K562 (cell line): ENCODE measurements at regions not wholly inside any gene's neighbourhood (a gene's known extent, or its start where the extent isn't known, plus 50 kb on each side); places are given as distances from the start of the nearest gene placed in this dataset.

ENCODE experiments used
- ATAC-seq: fragments of 200-7000 bp; cut with Tn5 transposase; 3 replicates; pipeline ENCODE4 v1.9.1; 2020; ENCODE audit warnings: moderate library complexity
- BruUV-seq: library from RNA; stranded (reverse); fragments of 400-500 nt; replicated peaks from 2 replicates; lab custom pipeline; 2021; lab: Mats Ljungman, UMichigan
- CTCF ChIA-PET: fragments of 300-600 bp; formaldehyde crosslinking; extraction: SDS; loops from one replicate; lab custom pipeline; 2021; ENCODE audit warnings: low intra/inter-chr PET ratio; lab: Yijun Ruan, JAX
- POLR2A ChIA-PET: fragments of 300-600, 350-650 bp; sonication (Branson Sonifier 250); formaldehyde crosslinking; extraction: SDS; loops from one replicate; lab custom pipeline; 2021; ENCODE audit warnings: antibody characterized with exemption, inconsistent platforms; lab: Yijun Ruan, JAX
- DNase-seq, 4 experiments: peaks; one replicate each; pipeline versions ENCODE4 v3.0.0 to v3.0.0-alpha.2; 2011 to 2018; ENCODE audit warnings: low spot score in 3 of 4, mixed read lengths in 3 of 4; ENCODE audit errors: extremely low read depth in 1 of 4
- FAIRE-seq: peaks from 2 replicates; lab custom pipeline; 2011; peaks lifted over from hg19 to GRCh38; lab: Jason Lieb, UNC
- H2AFZ ChIP-seq: 2 replicates; pipeline ENCODE4 v1.6.0; 2011; ENCODE audit warnings: low read depth, low read length, control low read depth, inconsistent platforms
- H3K27ac ChIP-seq: fragments of 200-600 bp; 3 replicates; pipeline ENCODE4 v1.8.0; 2011; ENCODE audit warnings: low read depth, mild to moderate bottlenecking, control low read depth, inconsistent platforms, low read length, moderate library complexity, mixed read lengths; ENCODE audit errors: extremely low read depth
- H3K27me3 ChIP-seq, 2 experiments: fragments of 300-600 bp in 1 of 2; 2 replicates in 1 of 2; 3 replicates in 1 of 2; pipeline versions ENCODE4 v1.6.0 to v1.8.0; 2011; ENCODE audit warnings: inconsistent platforms in 2 of 2, low read length in 2 of 2, mild to moderate bottlenecking in 1 of 2, mixed read lengths in 1 of 2, moderate library complexity in 1 of 2; ENCODE audit not compliant: control insufficient read depth in 2 of 2, insufficient read depth in 2 of 2
- H3K36me3 ChIP-seq: fragments of 300-600 bp; 3 replicates; pipeline ENCODE4 v1.8.0; 2011; ENCODE audit warnings: mild to moderate bottlenecking, low read length, inconsistent platforms; ENCODE audit not compliant: control insufficient read depth, insufficient read depth
- H3K4me1 ChIP-seq, 2 experiments: fragments of 200-600 bp in 1 of 2; replicated peaks in 1 of 2; 2 replicates in 1 of 2; 3 replicates in 1 of 2; pipeline versions ENCODE4 v1.5.1 to v1.8.0; 2011; ENCODE audit warnings: inconsistent platforms in 2 of 2, low read length in 2 of 2, mild to moderate bottlenecking in 1 of 2, mixed read lengths in 1 of 2, moderate library complexity in 1 of 2; ENCODE audit not compliant: control insufficient read depth in 2 of 2, insufficient read depth in 2 of 2
- H3K4me2 ChIP-seq: 2 replicates; pipeline ENCODE4 v1.6.1; 2011; ENCODE audit warnings: low read length, control low read depth, inconsistent platforms, mixed read lengths; ENCODE audit not compliant: insufficient read depth
- H3K4me3 ChIP-seq: fragments of 200-600 bp; sonication (generic), shearing (Covaris generic); 2 replicates; pipeline ENCODE4 v1.5.1; 2016; ENCODE audit warnings: control low read depth, inconsistent platforms
- H3K79me2 ChIP-seq: fragments of 200-600 bp; 3 replicates; pipeline ENCODE4 v1.8.0; 2011; ENCODE audit warnings: low read length, inconsistent platforms; ENCODE audit not compliant: control insufficient read depth, insufficient read depth
- H3K9ac ChIP-seq, 2 experiments: 2 replicates each; pipeline versions ENCODE4 v1.6.0 to v1.6.1; 2011; ENCODE audit warnings: low read depth in 2 of 2, low read length in 2 of 2, control low read depth in 1 of 2, inconsistent platforms in 1 of 2, mild to moderate bottlenecking in 1 of 2, mixed read lengths in 1 of 2; ENCODE audit not compliant: insufficient read depth in 1 of 2
- H3K9me1 ChIP-seq: one replicate; pipeline ENCODE4 v1.6.0; 2011; ENCODE audit warnings: inconsistent platforms, mild to moderate bottlenecking, low read length, moderate library complexity; ENCODE audit not compliant: control insufficient read depth, insufficient read depth
- H3K9me3 ChIP-seq: replicated peaks from 2 replicates; pipeline ENCODE4 v1.5.1; 2011; ENCODE audit warnings: low read depth, low read length, inconsistent platforms; ENCODE audit not compliant: control insufficient read depth, insufficient read depth
- H4K20me1 ChIP-seq: replicated peaks from 2 replicates; pipeline ENCODE4 v1.6.1; 2011; ENCODE audit warnings: low read length, inconsistent platforms, mixed read lengths; ENCODE audit not compliant: control insufficient read depth, insufficient read depth
- CEBPG ChIP-seq, 3 experiments: fragments of 200-800 bp in 1 of 3; sonication (Bioruptor generic) in 1 of 3; sonication (generic) in 1 of 3; formaldehyde crosslinking in 1 of 3; IDR thresholded peaks in 2 of 3; conservative IDR thresholded peaks in 1 of 3; 2 replicates each; pipeline versions ENCODE4 v1.6.1 to v1.8.0; 2016 to 2022; ENCODE audit warnings: missing compliant biosample characterization in 2 of 3, missing genetic modification characterization in 2 of 3, mild to moderate bottlenecking in 1 of 3, missing genetic modification reagents in 1 of 3
- ETS1 ChIP-seq: conservative IDR thresholded peaks from 2 replicates; pipeline ENCODE4 v1.6.1; 2011; ENCODE audit warnings: low read depth, mild to moderate bottlenecking, low read length; ENCODE audit not compliant: control insufficient read depth
- EZH2 ChIP-seq: IDR thresholded peaks from 2 replicates; pipeline ENCODE4 v1.6.1; 2012; ENCODE audit warnings: low read depth, mild to moderate bottlenecking, inconsistent platforms, low read length, borderline replicate concordance
- HINFP ChIP-seq: fragments of 450-650 bp; conservative IDR thresholded peaks from 2 replicates; pipeline ENCODE4 v1.6.1; 2016; ENCODE audit warnings: missing genetic modification characterization, low read depth, mild to moderate bottlenecking, control low read depth, missing compliant biosample characterization
- HNRNPH1 ChIP-seq: fragments of 200-400 bp; formaldehyde crosslinking; optimal IDR thresholded peaks from 2 replicates; pipeline ENCODE3; 2017; ENCODE audit warnings: low read depth, mild to moderate bottlenecking, low read length, moderate library complexity
- KAT2B ChIP-seq: IDR thresholded peaks from one replicate; pipeline ENCODE4 v1.6.1; 2012; ENCODE audit warnings: low read depth, mild to moderate bottlenecking, control low read depth, inconsistent platforms, low read length, moderate library complexity
- NELFE ChIP-seq: IDR thresholded peaks from 2 replicates; pipeline ENCODE4 v1.6.1; 2011; ENCODE audit warnings: mild to moderate bottlenecking; ENCODE audit not compliant: insufficient read depth, insufficient read length
- NFXL1 ChIP-seq: fragments of 450-650 bp; formaldehyde crosslinking; IDR thresholded peaks from 2 replicates; pipeline ENCODE4 v1.4.0; 2021; ENCODE audit warnings: mild to moderate bottlenecking
- PCBP2 ChIP-seq: fragments of 200-400 bp; formaldehyde crosslinking; IDR thresholded peaks from 2 replicates; pipeline ENCODE4 v1.6.1; 2018; ENCODE audit warnings: low read length, low read depth, mild to moderate bottlenecking, moderate library complexity; ENCODE audit not compliant: poor library complexity, severe bottlenecking
- POLR2AphosphoS5 ChIP-seq: IDR thresholded peaks from 2 replicates; pipeline ENCODE4 v1.6.1; 2011; ENCODE audit warnings: mild to moderate bottlenecking, low read depth, low read length, moderate library complexity; ENCODE audit not compliant: control insufficient read depth, insufficient read depth
- SRSF1 ChIP-seq: fragments of 200-400 bp; formaldehyde crosslinking; IDR thresholded peaks from 2 replicates; pipeline ENCODE4 v1.6.1; 2017; ENCODE audit warnings: mild to moderate bottlenecking, low read depth, low read length, moderate library complexity
- ZC3H8 ChIP-seq: fragments of 450-650 bp; IDR thresholded peaks from 2 replicates; pipeline ENCODE4 v1.6.1; 2017
- ZNF282 ChIP-seq: sonication (generic); formaldehyde crosslinking; IDR thresholded peaks from 2 replicates; pipeline ENCODE4 v1.8.1; 2023; ENCODE audit warnings: missing genetic modification reagents
- ZNF316 ChIP-seq: fragments of 450-650 bp; IDR thresholded peaks from 2 replicates; pipeline ENCODE4 v1.6.1; 2016
- ZNF77 ChIP-seq: fragments of 250-450 bp; sonication (Bioruptor Pico); IDR thresholded peaks from 2 replicates; pipeline ENCODE4 v1.5.0; 2020
- ZSCAN29 ChIP-seq: fragments of 450-650 bp; IDR thresholded peaks from 2 replicates; pipeline ENCODE4 v1.6.1; 2017
- WGBS: fragments of 100-300 bp; shearing (Covaris generic); methylation state at CpG from one replicate; pipeline ENCODE4 v1.1.6; 2016; ENCODE audit warnings: low coverage, mixed read lengths; ENCODE audit not compliant: insufficient coverage; ENCODE audit errors: missing lambda C conversion rate; 5-methylcytosine and 5-hydroxymethylcytosine counted together
- in situ Hi-C: fragments of 300-500 bp; cut with MboI; formaldehyde crosslinking; loops from 4 replicates; pipeline ENCODE4 v1.15.0; 2018; ENCODE audit warnings: inconsistent platforms, mixed read lengths
- intact Hi-C: fragments of 100-400 bp; cut with micrococcal nuclease; formaldehyde crosslinking; loops from 2 replicates; pipeline ENCODE4 v1.14.2; 2022

- BruUV-seq: no TSS peak
- Histone ChIP-seq H3K27ac (no peak overlapping the region), H3K4me1 (no peaks in the 10 kb centered on the region), H3K27me3 (no peaks in the 10 kb centered on the region), H3K9me1 (no peaks in the 10 kb centered on the region), H2AFZ (no peak overlapping the region), H3K36me3 (no peaks in the 10 kb centered on the region), H3K4me2 (no peak overlapping the region), H3K9me3 (no peaks in the 10 kb centered on the region), H3K79me2 (no peaks in the 10 kb centered on the region), H3K4me3 (no peak overlapping the region), H4K20me1 (no peaks in the 10 kb centered on the region), H3K9ac (no peak overlapping the region)
- POLR2A ChIA-PET: interaction anchor here (1.4 kb wide), 1 partner anchor 16 kb away, joined by 5 read pairs; no protein-coding TSS in a partner anchor
- in situ Hi-C loops: no loop called here
- intact Hi-C loops: no loop called here
- CTCF ChIA-PET: no interaction called here
- no peak for DNase-seq
- TF ChIP-seq PCBP2 (no peak), NFXL1 (no peak)
- no peak for FAIRE-seq
- no peak for ATAC-seq
Observed at GRCh38 chr1:172957491-172957890, 93.2 kb downstream of the TNFSF18 start.

- in situ Hi-C loops (no loop called here), intact Hi-C loops (no loop called here)
- ATAC-seq: no peak
- H3K4me3 ChIP-seq: no peak overlapping the region
- H3K27me3 ChIP-seq: no peaks in the 10 kb centered on the region
- WGBS: 11% methylated on average over 2 of the region's 2 CpGs
- BruUV-seq: no TSS peak
- no peak for FAIRE-seq
- H3K9me3 ChIP-seq: no peaks in the 10 kb centered on the region
- no peaks in the 10 kb centered on the region for H3K4me1 ChIP-seq
- H3K36me3 ChIP-seq: no peaks in the 10 kb centered on the region
- H3K79me2 ChIP-seq: no peaks in the 10 kb centered on the region
- H3K9me1 ChIP-seq: no peaks in the 10 kb centered on the region
- DNase-seq: no peak
- ChIA-PET CTCF (no interaction called here), POLR2A (no interaction called here)
- H3K4me2 ChIP-seq: no peak overlapping the region
- H3K9ac ChIP-seq: no peak overlapping the region
- no peaks in the 10 kb centered on the region for H4K20me1 ChIP-seq
- H3K27ac ChIP-seq: no peak overlapping the region
- no peak overlapping the region for H2AFZ ChIP-seq
- TF ChIP-seq ZSCAN29 (no peak), ZNF77 (CRISPR knock-in tag) (no peak), KAT2B (no peak), ZNF316 (no peak), HINFP (tag) (no peak), POLR2AphosphoS5 (no peak), HNRNPH1 (no peak), EZH2 (no peak), SRSF1 (no peak), ETS1 (no peak), NELFE (no peak), CEBPG (CRISPR knock-in tag; IDR thresholded peaks at IDR 0.05) (no peak), CEBPG (tag; conservative IDR thresholded peaks at IDR 0.05 in 1 of 2, IDR thresholded peaks at IDR 0.05 in 1 of 2) (no peak), ZC3H8 (no peak), ZNF282 (CRISPR knock-in tag) (no peak)
Observed at GRCh38 chr1:172959571-172959970, 91.2 kb downstream of the TNFSF18 start.
